Small intestine (tissue), 7 donors: ENCODE measurements at regions not wholly inside any gene's neighbourhood (a gene's known extent, or its start where the extent isn't known, plus 50 kb on each side); places are given as distances from the start of the nearest gene placed in this dataset.
A peak's percentile ranks its signal among the peaks of the same experiment; 100 is the strongest.

Experiments used
- DNase-seq, 2 donors: peaks; one replicate each; pipeline versions ENCODE4 v3.0.0 to v3.0.0-alpha.2; 2013
- FAIRE-seq: peaks from 2 replicates; lab custom pipeline; 2012; peaks lifted over from hg19 to GRCh38; lab: Jason Lieb, UNC
- H3K27ac ChIP-seq, 3 donors: one replicate each; pipeline ENCODE4 v1.5.1; 2013; ENCODE audit warnings: low read length in 2 of 3, mild to moderate bottlenecking in 2 of 3, control low read depth in 1 of 3, inconsistent platforms in 1 of 3, low read depth in 1 of 3, moderate library complexity in 1 of 3
- H3K27me3 ChIP-seq, 3 donors: one replicate each; pipeline ENCODE4 v1.6.1; 2013; ENCODE audit warnings: low read length in 3 of 3, inconsistent platforms in 1 of 3; ENCODE audit not compliant: control insufficient read depth in 3 of 3, insufficient read depth in 3 of 3
- H3K36me3 ChIP-seq, 3 donors: one replicate each; pipeline ENCODE4 v1.6.1; 2013; ENCODE audit warnings: low read length in 3 of 3, inconsistent platforms in 1 of 3, low read depth in 1 of 3, mild to moderate bottlenecking in 1 of 3, moderate library complexity in 1 of 3; ENCODE audit not compliant: control insufficient read depth in 3 of 3, insufficient read depth in 2 of 3
- H3K4me1 ChIP-seq, 3 donors: one replicate each; pipeline ENCODE4 v1.6.1; 2013; ENCODE audit warnings: low read length in 2 of 3, inconsistent platforms in 1 of 3, low read depth in 1 of 3, mild to moderate bottlenecking in 1 of 3, moderate library complexity in 1 of 3; ENCODE audit not compliant: control insufficient read depth in 3 of 3, insufficient read depth in 2 of 3
- H3K4me3 ChIP-seq, 3 donors: one replicate each; pipeline ENCODE4 v1.5.1; 2013; ENCODE audit warnings: low read length in 3 of 3, control low read depth in 1 of 3, inconsistent platforms in 1 of 3, low read depth in 1 of 3, mild to moderate bottlenecking in 1 of 3, moderate library complexity in 1 of 3
- H3K9me3 ChIP-seq, 2 donors: one replicate each; pipeline ENCODE4 v1.6.1; 2013; ENCODE audit warnings: low read depth in 1 of 2, low read length in 1 of 2; ENCODE audit not compliant: control insufficient read depth in 2 of 2, insufficient read depth in 1 of 2
- WGBS, 3 donors: extraction: QIAGEN DNeasy Blood & Tissue Kit; methylation state at CpG; one replicate each; pipeline ENCODE4 v1.1.7; 2013; 5-methylcytosine and 5-hydroxymethylcytosine counted together
- donor health status: healthy with polysubstance abuse.
- donor health status: control.
- donor health status: control.
- donor health status: Bipolar disorder and iron deficiency.
- donor health status: healthy.

- DNase-seq, result no peak
- Histone ChIP-seq H3K4me1 (peaks cover 0 to 31% (median 6%) of the 10 kb centered on the region in 3 donors), H3K9me3 (peaks cover 0 to 6% of the 10 kb centered on the region in 2 donors), H3K36me3 (no peaks in the 10 kb centered on the region), H3K27me3 (no peaks in the 10 kb centered on the region), H3K4me3 (no peak overlapping the region), H3K27ac (no peak overlapping the region)
- 90 to 96% (median 96%) methylated on average over 4 of the region's 4 CpGs for WGBS, 3 donors
- FAIRE-seq, result no peak
These were observed 211.0 kb upstream of the ARG1 start for GRCh38 chr6:131362070-131362469.

- no peaks in the 10 kb centered on the region for H3K36me3 ChIP-seq
- no peak overlapping the region for H3K27ac ChIP-seq
- FAIRE-seq, result no peak
- peaks cover 0 to 36% (median 6%) of the 10 kb centered on the region in 3 donors for H3K4me1 ChIP-seq
- H3K27me3 ChIP-seq, result no peaks in the 10 kb centered on the region
- 92 to 93% (median 93%) methylated on average over 8 of the region's 8 CpGs for WGBS, 3 donors
- H3K4me3 ChIP-seq, result no peak overlapping the region
- DNase-seq, result no peak
- peaks cover 0 to 6% of the 10 kb centered on the region in 2 donors for H3K9me3 ChIP-seq
These were observed 210.3 kb upstream of the ARG1 start for GRCh38 chr6:131362696-131363095.

- Histone ChIP-seq H3K9me3 (peaks cover 0 to 1% of the 10 kb centered on the region in 2 donors), H3K27me3 (no peaks in the 10 kb centered on the region), H3K36me3 (no peaks in the 10 kb centered on the region), H3K4me3 (no peak overlapping the region), H3K4me1 (peaks cover 4 to 48% (median 6%) of the 10 kb centered on the region in 3 donors), H3K27ac (peak overlapping the region in 2 of 3 donors; percentile 24 to 54)
- no peak for FAIRE-seq
- peak in 1 of 2 donors; percentile 54 for DNase-seq
- WGBS, 3 donors, result 52 to 82% (median 74%) methylated on average over 1 of the region's 1 CpG
These were observed 208.8 kb upstream of the ARG1 start for GRCh38 chr6:131363947-131364834.

- no peaks in the 10 kb centered on the region for H3K27me3 ChIP-seq
- DNase-seq, result peak; percentile 28 to 39
- peaks cover 4 to 48% (median 6%) of the 10 kb centered on the region in 3 donors for H3K4me1 ChIP-seq
- H3K4me3 ChIP-seq, result no peak overlapping the region
- H3K36me3 ChIP-seq, result no peaks in the 10 kb centered on the region
- FAIRE-seq, result no peak
- H3K9me3 ChIP-seq, result peaks cover 0 to 2% of the 10 kb centered on the region in 2 donors
- H3K27ac ChIP-seq, result peak overlapping the region in 2 of 3 donors; percentile 22 to 70
- 63 to 73% (median 63%) methylated on average over 2 of the region's 2 CpGs for WGBS, 3 donors
These were observed 206.8 kb upstream of the ARG1 start for GRCh38 chr6:131366223-131366622.

- 24 to 71% (median 45%) methylated on average over 10 of the region's 10 CpGs for WGBS, 3 donors
- peak; percentile 71 for FAIRE-seq
- Histone ChIP-seq H3K36me3 (no peaks in the 10 kb centered on the region), H3K4me3 (no peak overlapping the region), H3K9me3 (peaks cover 0 to 2% of the 10 kb centered on the region in 2 donors), H3K27me3 (no peaks in the 10 kb centered on the region), H3K27ac (peak overlapping the region in 1 of 3 donors; percentile 70), H3K4me1 (peaks cover 4 to 48% (median 6%) of the 10 kb centered on the region in 3 donors)
- peak; percentile 91 to 94 for DNase-seq
These were observed 205.7 kb upstream of the ARG1 start for GRCh38 chr6:131367206-131367873.

GRCh38 chr6:131368198-131368911, 204.7 kb upstream of the ARG1 start:
- Histone ChIP-seq H3K27me3 (no peaks in the 10 kb centered on the region), H3K4me1 (peaks cover 4 to 45% (median 6%) of the 10 kb centered on the region in 3 donors), H3K4me3 (no peak overlapping the region), H3K36me3 (no peaks in the 10 kb centered on the region), H3K27ac (peak overlapping the region in 1 of 3 donors; percentile 23), H3K9me3 (peaks cover 0 to 2% of the 10 kb centered on the region in 2 donors)
- WGBS, 3 donors, result 7 to 15% (median 13%) methylated on average over 6 of the region's 6 CpGs
- DNase-seq (peak; percentile 30 to 77), FAIRE-seq (no peak)

GRCh38 chr6:131372535-131372934, 200.5 kb upstream of the ARG1 start:
- H3K4me3 ChIP-seq, result no peak overlapping the region
- H3K9me3 ChIP-seq, result peaks cover 0 to 2% of the 10 kb centered on the region in 2 donors
- H3K36me3 ChIP-seq, result no peaks in the 10 kb centered on the region
- H3K4me1 ChIP-seq, result peaks cover 0 to 14% (median 4%) of the 10 kb centered on the region in 3 donors
- DNase-seq, result no peak
- no peak overlapping the region for H3K27ac ChIP-seq
- no peaks in the 10 kb centered on the region for H3K27me3 ChIP-seq
- FAIRE-seq, result no peak
- WGBS, 3 donors, result 74 to 91% (median 90%) methylated on average over 5 of the region's 5 CpGs
